SK-N-SH treated with all-trans-retinoic acid at 6 μM for 48 hours (cell line): ENCODE measurements at regions not wholly inside any gene's neighbourhood (a gene's known extent, or its start where the extent isn't known, plus 50 kb on each side); places are given as distances from the start of the nearest gene placed in this dataset.

Experiments used
- ARNTL ChIP-seq: fragments of 450-650 bp; formaldehyde crosslinking; IDR thresholded peaks from 2 replicates; pipeline ENCODE4 v1.5.0; 2020; ENCODE audit warnings: low read depth, mild to moderate bottlenecking, moderate library complexity, borderline replicate concordance
- CREB5 ChIP-seq: fragments of 250-450 bp; sonication (Bioruptor Pico); IDR thresholded peaks from 2 replicates; pipeline ENCODE4 v1.5.1; 2020; ENCODE audit warnings: low read depth, mild to moderate bottlenecking, moderate library complexity
- GLIS3 ChIP-seq: fragments of 250-450 bp; sonication (Bioruptor Pico); IDR thresholded peaks from 2 replicates; pipeline ENCODE4 v1.5.0; 2020; ENCODE audit warnings: mild to moderate bottlenecking, moderate library complexity
- ISL1 ChIP-seq: fragments of 250-450 bp; sonication (Bioruptor Pico); IDR thresholded peaks from 2 replicates; pipeline ENCODE4 v2.1.2; 2022; ENCODE audit warnings: mild to moderate bottlenecking, moderate library complexity
- PATZ1 ChIP-seq: fragments of 250-450 bp; sonication (Bioruptor Pico); IDR thresholded peaks from 2 replicates; pipeline ENCODE4 v1.8.0; 2020; ENCODE audit warnings: mild to moderate bottlenecking, moderate library complexity, borderline replicate concordance
- PPARA ChIP-seq: fragments of 250-450 bp; sonication (Bioruptor Pico); IDR thresholded peaks from 2 replicates; pipeline ENCODE4 v1.5.0; 2020; ENCODE audit warnings: mild to moderate bottlenecking, borderline replicate concordance
- TOX ChIP-seq: fragments of 250-450 bp; sonication (Bioruptor Pico); IDR thresholded peaks from 2 replicates; pipeline ENCODE4 v1.8.0; 2021; ENCODE audit warnings: mild to moderate bottlenecking, moderate library complexity, borderline replicate concordance
- ZFP30 ChIP-seq: fragments of 450-650 bp; formaldehyde crosslinking; IDR thresholded peaks from 2 replicates; pipeline ENCODE4 v1.5.0; 2022; ENCODE audit warnings: mild to moderate bottlenecking, moderate library complexity
- ZNF70 ChIP-seq: fragments of 450-650 bp; formaldehyde crosslinking; IDR thresholded peaks from 2 replicates; pipeline ENCODE4 v1.5.0; 2020; ENCODE audit warnings: mild to moderate bottlenecking, moderate library complexity
- ZNF8 ChIP-seq: fragments of 450-650 bp; formaldehyde crosslinking; IDR thresholded peaks from 2 replicates; pipeline ENCODE4 v1.5.0; 2020; ENCODE audit warnings: mild to moderate bottlenecking, moderate library complexity

- TF ChIP-seq ARNTL (CRISPR knock-in tag): no peak
- no peak for TF ChIP-seq ISL1 (CRISPR knock-in tag)
- TF ChIP-seq CREB5: no peak
- TF ChIP-seq TOX (CRISPR knock-in tag): no peak
- TF ChIP-seq ZNF70 (CRISPR knock-in tag): no peak
- TF ChIP-seq GLIS3 (CRISPR knock-in tag): no peak
- TF ChIP-seq PATZ1 (CRISPR knock-in tag): no peak
- TF ChIP-seq PPARA (CRISPR knock-in tag): no peak
- no peak for TF ChIP-seq ZNF8 (CRISPR knock-in tag)
- TF ChIP-seq ZFP30 (CRISPR knock-in tag): no peak
Observed at GRCh38 chr5:6269925-6270324, 108.4 kb downstream of the MED10 start.
